Mucosa of descending colon (tissue), 3 donors: ENCODE measurements at regions not wholly inside any gene's neighbourhood (a gene's known extent, or its start where the extent isn't known, plus 50 kb on each side); places are given as distances from the start of the nearest gene placed in this dataset.
A peak's percentile ranks its signal among the peaks of the same experiment; 100 is the strongest.

Experiments used
- ATAC-seq: fragments of 200-7000 bp; cut with Tn5 transposase; one replicate; pipeline ENCODE4 v1.9.1; 2020; ENCODE audit warnings: mild to moderate bottlenecking, moderate library complexity
- DNase-seq, 3 donors: peaks; one replicate each; pipeline ENCODE4 v3.0.0-alpha.2; 2020
- H3K36me3 ChIP-seq: fragments of 200-600 bp; one replicate; pipeline ENCODE4 v1.8.0; 2021; ENCODE audit warnings: low read depth, mild to moderate bottlenecking
- H3K4me1 ChIP-seq: fragments of 200-600 bp; one replicate; pipeline ENCODE4 v1.8.0; 2021; ENCODE audit warnings: low read depth, mild to moderate bottlenecking
- H3K4me3 ChIP-seq: fragments of 200-600 bp; one replicate; pipeline ENCODE4 v1.8.0; 2021; ENCODE audit warnings: mild to moderate bottlenecking
- H3K9me3 ChIP-seq: fragments of 200-600 bp; one replicate; pipeline ENCODE4 v1.8.0; 2021; ENCODE audit warnings: mild to moderate bottlenecking
- intact Hi-C, 2 donors: fragments of 100-400 bp; cut with DNase I in 1 of 2; cut with micrococcal nuclease in 1 of 2; formaldehyde crosslinking; loops; one replicate each; pipeline versions ENCODE4 v1.11.0 to v1.11.1; 2022; cut with DNase I, micrococcal nuclease
- TF ChIP-seq, protein P1 (sequence below): fragments of 200-600 bp; IDR thresholded peaks from one replicate; pipeline ENCODE4 v1.8.0; 2022; ENCODE audit warnings: antibody characterized with exemption, mild to moderate bottlenecking
- donor health status: DM: no; HTN: no; CAD: no; lungs with moderate emphysema.
- donor health status: DM: no; HTN: no; CAD: no.
- donor health status: DM: no; HTN: yes; CAD: no.

DNA sequence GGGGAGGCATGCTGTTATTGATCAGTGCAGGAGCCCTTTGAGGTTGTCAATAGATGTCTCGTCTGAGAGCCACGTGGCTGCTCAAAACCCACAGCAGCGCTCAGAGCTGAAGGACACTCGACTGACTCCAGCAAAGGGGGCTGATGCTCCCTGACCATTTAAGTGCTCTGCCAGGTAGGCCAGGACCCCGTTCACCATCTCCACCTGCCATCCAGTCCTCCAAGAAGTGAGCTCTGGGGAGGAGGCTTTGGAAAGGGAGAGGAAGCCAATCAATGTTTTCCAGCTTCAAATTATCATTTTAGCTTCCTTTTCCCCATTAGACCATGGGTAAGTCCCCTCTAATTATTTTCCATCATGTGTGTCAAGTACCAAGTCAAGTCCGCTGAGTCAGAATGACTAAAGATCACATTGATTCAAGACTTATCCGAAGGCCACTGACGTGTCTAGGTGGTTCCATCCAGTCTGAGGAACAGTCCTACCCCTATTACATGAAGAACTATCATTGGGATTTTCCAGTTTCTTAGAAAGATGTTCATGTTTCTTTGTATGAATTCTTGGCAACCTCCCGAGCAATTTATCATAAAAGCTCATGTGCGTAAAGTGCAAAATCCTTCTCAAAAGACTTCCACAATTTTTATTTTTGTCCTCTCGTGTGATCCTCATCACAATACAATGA lies 302.6 kb upstream of the LYZL1 start:
- ATAC-seq: no peak
- no peak for DNase-seq
- TF ChIP-seq, protein P1, sequence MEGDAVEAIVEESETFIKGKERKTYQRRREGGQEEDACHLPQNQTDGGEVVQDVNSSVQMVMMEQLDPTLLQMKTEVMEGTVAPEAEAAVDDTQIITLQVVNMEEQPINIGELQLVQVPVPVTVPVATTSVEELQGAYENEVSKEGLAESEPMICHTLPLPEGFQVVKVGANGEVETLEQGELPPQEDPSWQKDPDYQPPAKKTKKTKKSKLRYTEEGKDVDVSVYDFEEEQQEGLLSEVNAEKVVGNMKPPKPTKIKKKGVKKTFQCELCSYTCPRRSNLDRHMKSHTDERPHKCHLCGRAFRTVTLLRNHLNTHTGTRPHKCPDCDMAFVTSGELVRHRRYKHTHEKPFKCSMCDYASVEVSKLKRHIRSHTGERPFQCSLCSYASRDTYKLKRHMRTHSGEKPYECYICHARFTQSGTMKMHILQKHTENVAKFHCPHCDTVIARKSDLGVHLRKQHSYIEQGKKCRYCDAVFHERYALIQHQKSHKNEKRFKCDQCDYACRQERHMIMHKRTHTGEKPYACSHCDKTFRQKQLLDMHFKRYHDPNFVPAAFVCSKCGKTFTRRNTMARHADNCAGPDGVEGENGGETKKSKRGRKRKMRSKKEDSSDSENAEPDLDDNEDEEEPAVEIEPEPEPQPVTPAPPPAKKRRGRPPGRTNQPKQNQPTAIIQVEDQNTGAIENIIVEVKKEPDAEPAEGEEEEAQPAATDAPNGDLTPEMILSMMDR: no peak
- Histone ChIP-seq H3K9me3 (no peaks in the 10 kb centered on the region), H3K4me1 (no peaks in the 10 kb centered on the region), H3K4me3 (no peak overlapping the region), H3K36me3 (no peaks in the 10 kb centered on the region)
- intact Hi-C loops: no loop called here

DNA sequence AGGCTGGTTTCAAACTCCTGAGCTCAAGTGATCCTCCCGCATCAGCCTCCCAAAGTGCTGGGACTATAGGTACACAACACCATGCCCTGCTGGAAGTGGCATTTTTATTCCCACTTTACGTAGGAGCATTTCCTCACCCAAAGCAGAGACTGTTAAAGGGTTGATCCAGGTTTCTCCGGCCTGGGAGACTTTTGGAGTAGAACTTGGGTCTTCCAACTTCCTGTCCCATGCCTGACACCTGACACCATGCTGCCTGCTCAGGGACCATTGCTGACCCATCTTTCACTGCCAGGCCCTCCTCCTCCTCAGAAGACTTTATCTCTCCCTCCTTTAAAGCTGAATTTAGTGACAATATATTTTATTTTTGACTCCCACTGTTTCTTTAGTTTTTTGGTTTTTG lies 302.0 kb upstream of the LYZL1 start:
- no peaks in the 10 kb centered on the region for H3K9me3 ChIP-seq
- H3K4me3 ChIP-seq: no peak overlapping the region
- ATAC-seq: no peak
- no peaks in the 10 kb centered on the region for H3K36me3 ChIP-seq
- intact Hi-C loops: no loop called here
- no peaks in the 10 kb centered on the region for H3K4me1 ChIP-seq
- TF ChIP-seq, protein P1: no peak
- no peak for DNase-seq

DNA sequence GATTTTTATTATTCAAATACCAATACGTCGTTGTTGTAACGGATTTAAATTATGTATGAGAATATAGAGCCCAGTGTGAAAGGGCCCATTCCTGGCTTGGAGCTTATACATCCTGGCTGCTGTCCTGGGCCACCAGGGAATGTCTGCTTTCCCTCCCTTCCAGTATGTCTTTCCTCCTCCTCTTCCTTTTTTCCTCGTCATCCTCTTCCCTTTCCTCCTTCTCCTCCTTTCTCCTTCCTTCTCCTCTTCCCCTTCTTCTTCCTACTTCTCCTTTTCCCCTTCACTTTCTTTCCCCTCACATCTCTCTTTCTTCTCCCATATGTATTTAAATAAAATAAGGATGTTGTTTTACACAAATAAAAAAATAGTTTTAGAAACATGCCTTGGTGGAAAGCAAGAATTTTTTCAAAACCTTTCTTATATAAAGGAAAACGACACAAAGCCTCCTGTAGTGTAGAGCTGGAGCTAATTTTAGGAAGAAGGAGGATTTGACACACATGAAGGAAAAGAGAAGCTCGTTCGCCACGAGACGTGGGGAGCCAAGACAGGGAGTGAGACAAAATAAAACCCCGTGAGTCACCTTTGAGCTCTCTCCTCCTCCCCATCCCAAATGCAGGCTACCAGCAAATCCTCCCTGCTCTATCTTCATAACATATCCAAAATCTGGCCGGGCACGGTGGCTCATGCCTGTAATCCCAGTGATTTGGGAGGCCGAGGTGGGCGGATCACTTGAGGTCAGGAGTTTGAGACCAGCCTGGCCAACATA lies 301.1 kb upstream of the LYZL1 start:
- Histone ChIP-seq H3K9me3 (no peaks in the 10 kb centered on the region), H3K4me1 (no peaks in the 10 kb centered on the region), H3K36me3 (no peaks in the 10 kb centered on the region), H3K4me3 (no peak overlapping the region)
- TF ChIP-seq, protein P1: no peak
- no peak for ATAC-seq
- intact Hi-C loops: no loop called here
- DNase-seq: no peak

DNA sequence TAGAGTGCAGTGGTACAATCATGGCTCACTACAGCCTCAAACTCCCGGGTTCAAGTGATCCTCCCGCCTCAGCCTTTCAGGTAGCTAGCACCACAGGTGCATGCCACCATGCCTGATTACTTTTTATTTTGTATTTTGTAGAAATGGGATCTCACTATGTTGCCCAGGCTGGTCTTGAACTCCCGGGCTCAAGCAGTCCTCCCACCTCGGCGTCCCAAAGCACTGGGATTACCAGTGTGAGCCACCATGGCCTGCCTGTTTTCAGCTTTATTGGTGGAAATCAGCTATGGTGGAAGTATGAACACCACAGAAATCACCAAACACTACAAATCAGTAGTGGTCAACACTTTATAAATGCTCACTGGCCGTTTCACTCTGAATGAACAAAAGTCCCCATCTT lies 299.9 kb upstream of the LYZL1 start:
- intact Hi-C loops: no loop called here
- ATAC-seq (no peak), DNase-seq (no peak)
- TF ChIP-seq, protein P1: no peak
- Histone ChIP-seq H3K4me1 (no peaks in the 10 kb centered on the region), H3K9me3 (no peaks in the 10 kb centered on the region), H3K4me3 (no peak overlapping the region), H3K36me3 (no peaks in the 10 kb centered on the region)

DNA sequence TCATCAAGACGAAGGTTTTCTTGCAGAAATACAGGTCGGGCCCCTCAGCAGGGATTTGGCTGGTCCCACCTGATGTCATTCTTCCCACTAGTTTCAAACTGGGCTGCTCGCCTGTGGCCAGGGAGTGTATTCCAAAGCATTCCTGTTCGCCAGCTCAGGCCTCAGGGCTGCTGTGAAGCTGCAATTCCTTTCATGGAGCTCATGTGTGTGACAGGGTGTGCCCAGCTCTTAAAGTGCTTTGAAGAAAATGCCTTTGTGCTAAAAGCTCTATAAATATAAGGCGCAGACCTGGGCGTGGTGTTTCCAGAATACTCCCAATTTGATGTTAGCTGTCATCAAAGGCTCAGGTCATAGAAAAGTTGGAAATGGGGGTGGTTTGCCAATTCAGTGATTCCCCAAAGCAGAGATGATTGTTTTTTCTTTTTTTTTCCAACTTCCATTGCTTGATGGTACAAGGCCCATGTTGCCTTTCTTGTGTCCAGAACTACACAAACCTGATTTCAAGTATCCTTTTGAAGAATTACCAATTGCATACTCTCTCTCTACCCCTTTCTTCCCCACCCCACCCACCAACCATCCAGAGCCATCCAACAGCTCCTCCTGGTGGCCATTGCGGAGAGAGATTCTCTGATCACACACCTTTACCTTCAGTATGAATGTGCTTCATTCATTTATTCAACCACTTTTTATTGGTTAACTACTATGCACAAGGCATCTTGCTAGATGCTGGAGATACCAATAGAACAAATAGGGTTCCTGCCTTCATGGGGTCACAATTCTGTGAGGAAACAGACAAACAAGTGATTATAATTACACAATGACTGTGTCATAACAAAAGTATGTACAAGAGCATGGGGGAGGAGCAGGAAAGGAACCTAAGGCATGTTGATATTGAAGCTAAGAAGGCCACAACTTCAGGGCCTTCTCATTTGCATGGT lies 297.3 kb upstream of the LYZL1 start:
- no peak overlapping the region for H3K4me3 ChIP-seq
- no peaks in the 10 kb centered on the region for H3K36me3 ChIP-seq
- peak; percentile 79 for ATAC-seq
- no peaks in the 10 kb centered on the region for H3K9me3 ChIP-seq
- TF ChIP-seq, protein P1: peak; percentile 45
- peak in 2 of 3 donors; percentile 47 to 62 for DNase-seq
- no peaks in the 10 kb centered on the region for H3K4me1 ChIP-seq
- intact Hi-C loops: loop anchor here (5.0 to 10.0 kb wide), 2 partner anchors 324 to 327 kb away; no protein-coding TSS in a partner anchor
